ENCODE measurements at regions not wholly inside any gene's neighbourhood (a gene's known extent, or its start where the extent isn't known, plus 50 kb on each side); places are given as distances from the start of the nearest gene placed in this dataset.
A peak's percentile ranks its signal among the peaks of the same experiment; 100 is the strongest.

DNA sequence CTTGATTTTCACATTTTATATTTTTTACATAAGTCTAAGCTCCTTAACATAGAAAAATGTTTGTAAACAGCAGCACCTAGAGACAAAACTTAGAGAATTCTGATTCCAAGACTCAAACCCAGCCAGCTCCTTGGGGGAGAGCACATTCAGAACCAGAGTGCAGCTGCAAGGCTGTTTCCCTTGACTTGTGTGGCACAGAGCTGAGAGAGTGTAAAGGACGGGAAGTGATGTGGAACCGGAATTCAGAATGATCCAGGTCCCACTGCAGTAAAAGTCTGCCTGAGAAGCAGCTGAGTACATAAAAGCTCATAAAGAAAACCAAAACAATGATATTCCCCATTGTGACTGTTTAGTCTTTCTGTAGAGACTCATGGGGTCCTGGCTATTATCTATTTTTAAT is 713.8 kb downstream of the RAB28 start:
- H3K9me3 ChIP-seq, result no peaks in the 10 kb centered on the region; the same call in 1 of the 2 replicates
- no peak overlapping the region for H3K4me3 ChIP-seq (ENCODE audit: low read depth in 2 of 2, low read length in 1 of 2)
- POLR2A ChIA-PET, result no interaction called here
- no peak overlapping the region for H3K27ac ChIP-seq (ENCODE audit: low read depth in 2 of 2, low read length in 1 of 2)
- CTCF ChIA-PET, result no interaction called here
- H3K9ac ChIP-seq, result no peak overlapping the region
- WGBS (ENCODE audit: low lambda C conversion rate), result 0% methylated on average over 2 of the region's 2 CpGs
- no peaks in the 10 kb centered on the region for H3K4me1 ChIP-seq (ENCODE audit: control insufficient read depth in 1 of 2, insufficient read depth in 2 of 2, low read depth in 1 of 2, low read length in 1 of 2)
- H3K9me2 ChIP-seq, result no peaks in the 10 kb centered on the region; the same call in 1 of the 2 replicates
- no peak for DNase-seq
- H2AFZ ChIP-seq (ENCODE audit: low read depth), result 0 out of 2 replicates have a peak overlapping the region, but pooled peaks have one; percentile 25
- no peaks in the 10 kb centered on the region for H3K79me2 ChIP-seq (ENCODE audit: insufficient read depth)
- no peak overlapping the region for H3K4me2 ChIP-seq
- no peaks in the 10 kb centered on the region for H3F3A ChIP-seq (replicated peaks; ENCODE audit: insufficient read depth)
- TF ChIP-seq, protein P1, sequence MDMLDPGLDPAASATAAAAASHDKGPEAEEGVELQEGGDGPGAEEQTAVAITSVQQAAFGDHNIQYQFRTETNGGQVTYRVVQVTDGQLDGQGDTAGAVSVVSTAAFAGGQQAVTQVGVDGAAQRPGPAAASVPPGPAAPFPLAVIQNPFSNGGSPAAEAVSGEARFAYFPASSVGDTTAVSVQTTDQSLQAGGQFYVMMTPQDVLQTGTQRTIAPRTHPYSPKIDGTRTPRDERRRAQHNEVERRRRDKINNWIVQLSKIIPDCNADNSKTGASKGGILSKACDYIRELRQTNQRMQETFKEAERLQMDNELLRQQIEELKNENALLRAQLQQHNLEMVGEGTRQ (IDR thresholded peaks at IDR 0.05; ENCODE audit: borderline replicate concordance, low read depth, low read length), result no peak
- TF ChIP-seq TEAD4 (IDR thresholded peaks at IDR 0.05; ENCODE audit: borderline replicate concordance, insufficient read depth) (no peak), SIN3A (IDR thresholded peaks at IDR 0.05; ENCODE audit: borderline replicate concordance, low read depth, low read length) (no peak), TCF12 (IDR thresholded peaks at IDR 0.05) (no peak), TAF1 (IDR thresholded peaks at IDR 0.05; ENCODE audit: borderline replicate concordance, low read depth, low read length) (no peak), JUND (IDR thresholded peaks at IDR 0.05) (no peak), FOSL2 (IDR thresholded peaks at IDR 0.05; ENCODE audit: borderline replicate concordance, low read depth) (no peak)
- H4K20me1 ChIP-seq (ENCODE audit: insufficient read depth), result no peaks in the 10 kb centered on the region
- no peaks in the 10 kb centered on the region for H3K27me3 ChIP-seq (ENCODE audit: insufficient read depth)
- H3K36me3 ChIP-seq (replicated peaks in 1 of 2; ENCODE audit: control insufficient read depth in 1 of 2, insufficient read depth in 2 of 2, low read length in 1 of 2), result no peaks in the 10 kb centered on the region

DNA sequence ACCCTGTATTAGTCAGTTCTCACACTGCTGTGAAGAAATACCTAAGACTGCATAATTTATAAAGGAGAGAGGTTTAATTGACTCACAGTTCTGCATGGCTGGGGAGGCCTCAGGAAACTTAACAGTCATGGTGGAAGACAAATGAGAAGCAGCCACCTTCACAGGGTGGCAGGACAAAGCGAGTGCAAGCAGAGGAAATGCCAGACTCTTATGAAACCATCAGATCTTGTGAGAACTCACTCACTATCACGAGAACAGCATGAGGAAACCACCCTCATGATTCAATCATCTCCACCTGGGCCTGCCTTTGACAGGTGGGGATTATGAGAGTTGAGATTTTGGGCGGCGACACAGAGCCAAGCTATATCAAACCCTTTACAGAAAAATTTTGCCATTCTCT is 722.4 kb downstream of the RAB28 start:
- no peaks in the 10 kb centered on the region for H3K27me3 ChIP-seq (ENCODE audit: insufficient read depth)
- CTCF ChIA-PET, result no interaction called here
- H3K36me3 ChIP-seq (replicated peaks in 1 of 2; ENCODE audit: control insufficient read depth in 1 of 2, insufficient read depth in 2 of 2, low read length in 1 of 2), result no peaks in the 10 kb centered on the region
- no peak overlapping the region for H3K4me2 ChIP-seq
- no peak overlapping the region for H3K4me3 ChIP-seq (ENCODE audit: low read depth in 2 of 2, low read length in 1 of 2)
- no peak overlapping the region for H2AFZ ChIP-seq (ENCODE audit: low read depth)
- DNase-seq, result no peak
- TF ChIP-seq NRF1 (IDR thresholded peaks at IDR 0.05; ENCODE audit: low read depth, low read length), result no peak
- TF ChIP-seq CHD2 (IDR thresholded peaks at IDR 0.05; ENCODE audit: low read length, partially characterized antibody), result no peak
- TF ChIP-seq, protein P2, sequence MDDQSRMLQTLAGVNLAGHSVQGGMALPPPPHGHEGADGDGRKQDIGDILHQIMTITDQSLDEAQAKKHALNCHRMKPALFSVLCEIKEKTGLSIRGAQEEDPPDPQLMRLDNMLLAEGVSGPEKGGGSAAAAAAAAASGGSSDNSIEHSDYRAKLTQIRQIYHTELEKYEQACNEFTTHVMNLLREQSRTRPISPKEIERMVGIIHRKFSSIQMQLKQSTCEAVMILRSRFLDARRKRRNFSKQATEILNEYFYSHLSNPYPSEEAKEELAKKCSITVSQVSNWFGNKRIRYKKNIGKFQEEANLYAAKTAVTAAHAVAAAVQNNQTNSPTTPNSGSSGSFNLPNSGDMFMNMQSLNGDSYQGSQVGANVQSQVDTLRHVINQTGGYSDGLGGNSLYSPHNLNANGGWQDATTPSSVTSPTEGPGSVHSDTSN (IDR thresholded peaks at IDR 0.05), result no peak
- TF ChIP-seq, protein P3, sequence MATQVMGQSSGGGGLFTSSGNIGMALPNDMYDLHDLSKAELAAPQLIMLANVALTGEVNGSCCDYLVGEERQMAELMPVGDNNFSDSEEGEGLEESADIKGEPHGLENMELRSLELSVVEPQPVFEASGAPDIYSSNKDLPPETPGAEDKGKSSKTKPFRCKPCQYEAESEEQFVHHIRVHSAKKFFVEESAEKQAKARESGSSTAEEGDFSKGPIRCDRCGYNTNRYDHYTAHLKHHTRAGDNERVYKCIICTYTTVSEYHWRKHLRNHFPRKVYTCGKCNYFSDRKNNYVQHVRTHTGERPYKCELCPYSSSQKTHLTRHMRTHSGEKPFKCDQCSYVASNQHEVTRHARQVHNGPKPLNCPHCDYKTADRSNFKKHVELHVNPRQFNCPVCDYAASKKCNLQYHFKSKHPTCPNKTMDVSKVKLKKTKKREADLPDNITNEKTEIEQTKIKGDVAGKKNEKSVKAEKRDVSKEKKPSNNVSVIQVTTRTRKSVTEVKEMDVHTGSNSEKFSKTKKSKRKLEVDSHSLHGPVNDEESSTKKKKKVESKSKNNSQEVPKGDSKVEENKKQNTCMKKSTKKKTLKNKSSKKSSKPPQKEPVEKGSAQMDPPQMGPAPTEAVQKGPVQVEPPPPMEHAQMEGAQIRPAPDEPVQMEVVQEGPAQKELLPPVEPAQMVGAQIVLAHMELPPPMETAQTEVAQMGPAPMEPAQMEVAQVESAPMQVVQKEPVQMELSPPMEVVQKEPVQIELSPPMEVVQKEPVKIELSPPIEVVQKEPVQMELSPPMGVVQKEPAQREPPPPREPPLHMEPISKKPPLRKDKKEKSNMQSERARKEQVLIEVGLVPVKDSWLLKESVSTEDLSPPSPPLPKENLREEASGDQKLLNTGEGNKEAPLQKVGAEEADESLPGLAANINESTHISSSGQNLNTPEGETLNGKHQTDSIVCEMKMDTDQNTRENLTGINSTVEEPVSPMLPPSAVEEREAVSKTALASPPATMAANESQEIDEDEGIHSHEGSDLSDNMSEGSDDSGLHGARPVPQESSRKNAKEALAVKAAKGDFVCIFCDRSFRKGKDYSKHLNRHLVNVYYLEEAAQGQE (IDR thresholded peaks at IDR 0.05; ENCODE audit: low read depth, low read length), result no peak
- no peak for TF ChIP-seq RAD21 (IDR thresholded peaks at IDR 0.05; ENCODE audit: low read length)
- TF ChIP-seq, protein P1 (IDR thresholded peaks at IDR 0.05; ENCODE audit: borderline replicate concordance, low read depth, low read length), result no peak
- no peak for TF ChIP-seq SMC3 (IDR thresholded peaks at IDR 0.05; ENCODE audit: low read depth, low read length)
- no peak for TF ChIP-seq TAF1 (IDR thresholded peaks at IDR 0.05; ENCODE audit: borderline replicate concordance, low read depth, low read length)
- no peak for TF ChIP-seq SIN3A (IDR thresholded peaks at IDR 0.05; ENCODE audit: borderline replicate concordance, low read depth, low read length)
- TF ChIP-seq, protein P4, sequence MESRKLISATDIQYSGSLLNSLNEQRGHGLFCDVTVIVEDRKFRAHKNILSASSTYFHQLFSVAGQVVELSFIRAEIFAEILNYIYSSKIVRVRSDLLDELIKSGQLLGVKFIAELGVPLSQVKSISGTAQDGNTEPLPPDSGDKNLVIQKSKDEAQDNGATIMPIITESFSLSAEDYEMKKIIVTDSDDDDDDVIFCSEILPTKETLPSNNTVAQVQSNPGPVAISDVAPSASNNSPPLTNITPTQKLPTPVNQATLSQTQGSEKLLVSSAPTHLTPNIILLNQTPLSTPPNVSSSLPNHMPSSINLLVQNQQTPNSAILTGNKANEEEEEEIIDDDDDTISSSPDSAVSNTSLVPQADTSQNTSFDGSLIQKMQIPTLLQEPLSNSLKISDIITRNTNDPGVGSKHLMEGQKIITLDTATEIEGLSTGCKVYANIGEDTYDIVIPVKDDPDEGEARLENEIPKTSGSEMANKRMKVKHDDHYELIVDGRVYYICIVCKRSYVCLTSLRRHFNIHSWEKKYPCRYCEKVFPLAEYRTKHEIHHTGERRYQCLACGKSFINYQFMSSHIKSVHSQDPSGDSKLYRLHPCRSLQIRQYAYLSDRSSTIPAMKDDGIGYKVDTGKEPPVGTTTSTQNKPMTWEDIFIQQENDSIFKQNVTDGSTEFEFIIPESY (IDR thresholded peaks at IDR 0.05; ENCODE audit: borderline replicate concordance, low read depth), result no peak
- TF ChIP-seq, protein P5, sequence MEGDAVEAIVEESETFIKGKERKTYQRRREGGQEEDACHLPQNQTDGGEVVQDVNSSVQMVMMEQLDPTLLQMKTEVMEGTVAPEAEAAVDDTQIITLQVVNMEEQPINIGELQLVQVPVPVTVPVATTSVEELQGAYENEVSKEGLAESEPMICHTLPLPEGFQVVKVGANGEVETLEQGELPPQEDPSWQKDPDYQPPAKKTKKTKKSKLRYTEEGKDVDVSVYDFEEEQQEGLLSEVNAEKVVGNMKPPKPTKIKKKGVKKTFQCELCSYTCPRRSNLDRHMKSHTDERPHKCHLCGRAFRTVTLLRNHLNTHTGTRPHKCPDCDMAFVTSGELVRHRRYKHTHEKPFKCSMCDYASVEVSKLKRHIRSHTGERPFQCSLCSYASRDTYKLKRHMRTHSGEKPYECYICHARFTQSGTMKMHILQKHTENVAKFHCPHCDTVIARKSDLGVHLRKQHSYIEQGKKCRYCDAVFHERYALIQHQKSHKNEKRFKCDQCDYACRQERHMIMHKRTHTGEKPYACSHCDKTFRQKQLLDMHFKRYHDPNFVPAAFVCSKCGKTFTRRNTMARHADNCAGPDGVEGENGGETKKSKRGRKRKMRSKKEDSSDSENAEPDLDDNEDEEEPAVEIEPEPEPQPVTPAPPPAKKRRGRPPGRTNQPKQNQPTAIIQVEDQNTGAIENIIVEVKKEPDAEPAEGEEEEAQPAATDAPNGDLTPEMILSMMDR (IDR thresholded peaks at IDR 0.05), result no peak
- H3K9me3 ChIP-seq, result no peaks in the 10 kb centered on the region
- POLR2A ChIA-PET, result no interaction called here
- no peaks in the 10 kb centered on the region for H4K20me1 ChIP-seq (ENCODE audit: insufficient read depth)
- H3K4me1 ChIP-seq (ENCODE audit: control insufficient read depth in 1 of 2, insufficient read depth in 2 of 2, low read depth in 1 of 2, low read length in 1 of 2), result no peaks in the 10 kb centered on the region
- no peaks in the 10 kb centered on the region for H3F3A ChIP-seq (replicated peaks; ENCODE audit: insufficient read depth)
- no peaks in the 10 kb centered on the region; the same call in 1 of the 2 replicates for H3K9me2 ChIP-seq
- 5% methylated on average over 4 of the region's 4 CpGs for WGBS (ENCODE audit: low lambda C conversion rate)
- H3K9ac ChIP-seq, result no peak overlapping the region
- no peak overlapping the region for H3K27ac ChIP-seq (ENCODE audit: low read depth in 2 of 2, low read length in 1 of 2)
- no peaks in the 10 kb centered on the region for H3K79me2 ChIP-seq (ENCODE audit: insufficient read depth)
